ENCODE measurements at regions not wholly inside any gene's neighbourhood (a gene's known extent, or its start where the extent isn't known, plus 50 kb on each side); places are given as distances from the start of the nearest gene placed in this dataset.
"Not testable (repeated sequence)": the region's sequence is repeated elsewhere in the genome, so short reads cannot be mapped to it uniquely, and the experiment has no call there.

GRCh38 chr20:53645582-53645897, 51.9 kb upstream of the ZNF217 start:
- DNase-seq (ENCODE audit: low read depth), result no peak

- DNase-seq (ENCODE audit: low read depth), result not testable (repeated sequence)
Measured at GRCh38 chr20:53644108-53644507, 50.5 kb upstream of the ZNF217 start.
